ENCODE measurements at regions not wholly inside any gene's neighbourhood (a gene's known extent, or its start where the extent isn't known, plus 50 kb on each side); places are given as distances from the start of the nearest gene placed in this dataset.

DNA sequence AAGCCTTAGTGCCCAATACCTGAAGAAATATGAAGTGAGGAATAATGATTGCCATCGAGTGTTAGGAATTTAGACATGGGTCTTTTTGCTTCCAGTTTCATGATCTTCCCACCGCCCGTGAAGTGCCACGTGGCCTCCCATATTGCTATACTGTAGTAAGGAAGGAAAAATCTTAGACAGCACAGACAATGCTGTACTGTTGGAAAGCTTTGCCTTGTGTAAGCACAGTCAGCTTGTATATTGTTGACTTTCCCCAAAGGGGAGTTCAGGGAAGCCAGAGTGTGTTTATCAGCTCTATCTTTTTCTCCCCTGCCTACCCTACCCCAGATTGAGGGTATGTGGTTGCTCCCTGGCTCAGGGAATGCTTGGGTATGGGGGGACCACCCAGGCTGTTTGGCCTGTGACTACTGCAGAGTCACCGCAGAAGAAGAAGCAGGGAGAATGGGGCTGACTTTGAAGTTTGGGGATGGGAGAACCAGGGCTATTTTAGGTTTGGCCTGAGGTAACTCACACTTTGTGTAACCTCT lies 161.8 kb upstream of the MEF2C start:
- no peak for DNase-seq
- intact Hi-C loops (cut with DNase I) = no loop called here

DNA sequence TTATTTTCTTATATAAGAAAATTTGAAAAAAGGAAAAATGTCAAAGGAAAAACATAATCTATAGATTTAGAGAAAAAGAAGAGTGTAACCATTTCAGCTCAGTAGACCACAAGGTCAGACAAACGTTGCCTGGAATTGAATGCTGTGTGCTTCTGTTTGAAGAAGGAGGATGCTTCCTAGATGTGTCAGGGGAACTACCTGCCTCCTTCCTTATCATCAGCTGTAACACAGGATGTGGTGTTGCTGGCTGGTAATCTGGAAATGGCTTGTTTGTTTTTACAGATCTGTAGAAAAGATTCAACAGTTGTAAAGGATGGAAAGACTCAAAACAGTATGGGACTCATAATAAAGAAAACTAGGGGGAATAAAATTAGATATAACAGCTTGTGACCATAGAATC lies 160.7 kb upstream of the MEF2C start:
- intact Hi-C loops (cut with DNase I) = no loop called here
- DNase-seq = no peak

DNA sequence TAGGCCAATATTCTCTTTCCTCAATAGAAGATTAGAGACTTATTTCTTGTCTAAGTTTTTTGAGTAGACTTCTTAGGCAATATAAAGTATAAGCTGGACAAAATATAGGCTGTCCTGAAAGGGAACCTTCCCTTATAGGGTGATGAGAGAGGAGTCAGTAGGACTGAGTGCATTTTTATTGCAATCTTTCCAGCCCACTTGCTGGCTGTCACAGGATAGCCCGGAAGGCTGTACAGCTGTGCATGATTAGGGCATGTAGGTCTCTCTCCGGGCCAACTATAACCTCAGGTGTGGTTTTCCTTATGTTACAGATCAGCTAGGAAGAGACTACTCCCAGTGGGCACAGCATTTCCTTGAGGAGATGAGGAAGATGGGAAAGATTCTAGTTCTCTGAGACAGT lies 159.8 kb upstream of the MEF2C start:
- no peak for DNase-seq
- intact Hi-C loops (cut with DNase I) = no loop called here

DNA sequence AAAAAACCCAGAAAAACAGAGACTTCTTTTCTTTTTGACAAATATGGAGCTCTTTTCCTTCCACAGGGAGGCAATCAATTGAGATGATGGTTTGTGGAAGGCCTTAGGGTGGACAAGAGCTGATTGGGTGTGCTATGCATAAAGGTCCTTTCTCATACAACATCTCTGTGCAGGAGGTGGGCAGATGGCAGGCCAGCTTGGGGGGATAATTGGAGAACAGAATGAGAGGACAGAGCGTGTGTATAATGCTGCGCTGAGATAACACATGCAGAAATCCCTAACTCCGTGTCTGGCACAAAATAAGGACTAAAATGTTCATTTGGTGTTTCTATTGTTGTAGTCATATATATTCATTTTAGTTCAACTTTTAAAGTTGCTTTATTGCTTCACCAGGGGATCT lies 159.0 kb upstream of the MEF2C start:
- intact Hi-C loops (cut with DNase I) = no loop called here

DNA sequence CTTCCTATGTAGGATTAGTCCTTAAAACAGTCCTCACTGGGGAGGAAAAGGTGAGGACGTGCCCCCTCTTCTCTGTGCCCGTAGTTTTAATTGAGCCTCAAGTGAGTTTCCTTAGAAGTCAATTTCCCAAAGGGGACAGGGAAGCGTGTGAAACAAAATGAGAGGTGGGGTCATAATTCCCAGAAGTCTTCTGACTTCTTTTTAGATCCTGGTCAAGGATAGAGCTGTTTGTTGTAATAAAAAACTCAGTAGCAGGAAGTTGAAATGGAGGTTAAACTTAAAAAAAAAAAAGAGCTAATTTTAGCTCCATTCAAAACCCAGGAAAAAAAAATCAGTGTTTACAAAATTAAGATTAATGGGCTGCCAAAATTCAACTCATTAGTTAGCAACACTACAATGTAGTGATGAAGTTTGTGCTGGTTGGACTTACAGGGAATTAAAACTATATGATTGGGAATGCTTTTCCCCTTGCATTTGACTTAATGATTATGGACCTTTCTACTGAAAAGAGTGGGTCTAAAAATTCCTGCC lies 158.3 kb upstream of the MEF2C start:
- no peak for DNase-seq
- intact Hi-C loops (cut with DNase I) = no loop called here

More for the DNA sequence above, 159.0 kb upstream of the MEF2C start:
- no peak for DNase-seq

DNA sequence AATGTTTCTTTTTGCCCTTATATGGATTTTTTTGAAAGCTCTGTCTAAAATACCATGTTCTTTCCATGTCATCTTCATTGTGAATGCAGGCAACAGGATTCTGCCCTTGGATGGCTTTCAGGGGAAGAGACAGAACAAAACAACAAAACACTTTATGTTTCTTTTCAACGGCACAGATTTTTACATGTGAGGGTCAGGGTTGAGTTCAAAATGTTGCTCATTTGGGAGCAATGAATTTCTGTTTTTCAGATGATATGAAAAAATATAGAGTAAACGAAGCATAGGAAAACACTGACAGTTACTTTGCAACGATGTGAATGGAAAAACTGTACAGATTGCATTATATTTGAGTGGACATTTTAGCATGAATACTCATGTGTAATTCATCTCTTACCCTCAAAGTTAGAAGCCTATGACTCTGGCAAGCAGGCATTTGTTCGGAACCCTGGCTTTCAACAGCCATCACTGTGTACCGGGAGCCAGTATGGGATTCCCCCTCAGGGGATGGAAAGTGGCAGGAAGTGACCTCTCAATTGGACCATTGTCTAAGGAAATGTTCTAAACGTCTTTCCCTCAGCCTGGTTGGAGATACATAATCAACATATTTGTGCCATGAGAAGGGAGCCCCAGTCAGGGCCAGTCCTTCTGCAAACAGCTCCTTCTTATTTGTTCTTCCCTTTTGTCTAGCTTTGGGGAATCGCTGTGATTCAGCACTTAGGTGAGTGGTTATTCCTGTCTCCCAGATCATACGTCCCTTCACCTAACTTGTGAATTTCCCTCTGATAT lies 153.9 kb upstream of the MEF2C start:
- no peak for DNase-seq
- intact Hi-C loops (cut with DNase I) = no loop called here

DNA sequence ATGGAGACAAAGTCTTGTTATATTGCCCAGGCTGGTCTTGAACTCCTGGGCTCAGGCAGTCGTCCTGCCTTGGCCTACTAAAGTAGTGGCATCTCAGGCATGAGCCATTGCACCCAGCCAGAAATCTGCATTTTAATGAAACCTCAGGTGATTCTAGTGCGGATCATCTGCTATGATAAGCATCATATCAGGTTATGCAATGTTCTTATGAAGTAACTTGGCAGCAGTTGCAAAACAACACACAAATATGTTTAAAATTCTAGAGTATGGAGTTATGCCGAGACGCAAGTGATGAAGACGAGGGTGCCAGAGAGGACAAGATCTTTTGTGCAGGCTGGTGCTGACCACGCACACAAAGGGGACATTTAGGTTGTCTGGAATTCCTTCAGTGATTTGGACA lies 153.2 kb upstream of the MEF2C start:
- DNase-seq = no peak
- intact Hi-C loops (cut with DNase I) = no loop called here

DNA sequence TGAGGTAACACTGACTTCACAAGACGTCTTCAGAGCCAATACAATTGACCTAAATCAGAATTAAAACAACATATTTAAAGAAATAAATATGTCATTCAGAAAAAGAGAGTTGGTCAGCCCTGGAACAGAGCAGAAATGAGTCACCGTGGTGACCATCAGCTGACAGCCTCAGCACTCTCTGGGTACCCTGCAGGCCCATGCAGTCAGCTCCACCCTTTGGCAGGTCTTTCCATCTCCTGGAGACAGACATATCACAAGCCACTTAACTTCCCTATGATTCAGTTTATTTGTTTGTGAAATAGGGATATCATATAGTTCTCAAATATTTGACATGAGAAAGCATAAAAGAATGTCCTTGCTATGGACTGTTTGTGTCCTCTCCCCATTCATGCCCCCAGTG lies 151.6 kb upstream of the MEF2C start:
- no peak for DNase-seq
- intact Hi-C loops (cut with DNase I) = no loop called here

DNA sequence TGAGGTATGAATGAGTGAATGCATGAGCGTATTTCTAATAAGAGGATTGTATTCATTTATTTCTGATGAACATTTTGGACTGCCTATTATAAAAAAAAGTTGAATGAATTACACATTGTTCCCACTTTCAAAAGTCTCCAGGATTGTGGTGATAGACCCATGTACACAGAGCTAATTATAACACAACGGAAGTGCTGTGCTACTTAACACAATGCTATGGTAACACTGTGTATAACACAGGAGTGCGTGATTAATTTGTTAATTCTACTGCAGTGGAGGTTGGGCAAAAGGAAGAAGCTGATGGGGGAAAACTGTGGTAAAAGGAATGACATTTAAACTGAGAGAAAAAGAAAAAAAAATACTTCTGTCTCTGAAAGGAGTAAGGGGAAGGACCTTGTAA lies 147.8 kb upstream of the MEF2C start:
- intact Hi-C loops (cut with DNase I) = no loop called here
- no peak for DNase-seq

DNA sequence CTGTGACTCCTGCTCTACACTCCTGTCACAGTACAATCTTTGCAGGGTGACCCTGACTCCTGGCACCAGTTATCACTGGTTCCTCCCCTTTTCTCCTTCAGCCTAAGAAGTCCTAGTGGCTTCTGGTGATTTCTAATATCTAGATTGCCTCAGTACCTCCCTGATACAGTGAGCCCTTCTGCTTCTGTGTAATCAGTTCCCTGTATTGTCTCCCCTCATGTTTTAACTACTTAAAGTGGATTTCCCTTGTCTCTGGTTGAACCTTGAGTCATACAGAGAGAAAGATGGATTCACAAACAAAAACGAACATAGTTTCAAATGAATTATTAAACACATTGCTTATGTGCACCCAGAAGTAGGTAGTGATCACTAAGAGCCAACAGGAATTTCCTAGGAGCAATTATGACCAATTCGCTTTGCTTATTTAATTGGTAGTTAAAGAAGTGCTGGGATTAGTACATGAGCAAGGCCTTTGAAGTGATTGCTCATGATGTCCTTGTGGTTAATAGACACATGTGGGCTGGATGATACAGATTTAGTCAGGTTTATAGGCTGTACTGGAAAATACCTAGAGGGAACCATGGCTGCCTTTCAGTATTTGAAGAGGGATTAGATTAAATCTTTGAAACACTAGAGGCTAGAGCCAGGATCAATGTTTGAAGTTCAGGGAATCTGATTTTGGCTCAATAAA lies 145.8 kb upstream of the MEF2C start:
- DNase-seq = no peak
- intact Hi-C loops (cut with DNase I) = no loop called here

DNA sequence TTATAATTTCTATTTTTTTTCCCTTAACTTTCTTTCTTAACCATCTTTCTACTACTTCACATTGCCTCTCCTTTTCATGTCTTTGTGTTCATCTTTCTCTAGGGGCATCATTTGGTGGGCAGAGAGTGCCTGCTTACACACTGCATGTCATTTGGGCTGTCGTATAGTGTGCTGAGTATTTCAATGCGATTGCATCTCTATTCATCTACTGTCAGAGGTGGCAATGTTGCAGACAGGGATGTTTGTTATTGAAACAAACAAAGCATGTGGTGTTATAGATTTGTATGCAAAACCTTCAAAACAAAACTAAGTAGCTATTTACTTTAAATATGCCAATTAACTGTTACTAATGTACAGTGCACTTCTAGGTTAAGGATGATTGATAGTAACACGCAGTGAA lies 141.1 kb upstream of the MEF2C start:
- no peak for DNase-seq
- intact Hi-C loops (cut with DNase I) = no loop called here

DNA sequence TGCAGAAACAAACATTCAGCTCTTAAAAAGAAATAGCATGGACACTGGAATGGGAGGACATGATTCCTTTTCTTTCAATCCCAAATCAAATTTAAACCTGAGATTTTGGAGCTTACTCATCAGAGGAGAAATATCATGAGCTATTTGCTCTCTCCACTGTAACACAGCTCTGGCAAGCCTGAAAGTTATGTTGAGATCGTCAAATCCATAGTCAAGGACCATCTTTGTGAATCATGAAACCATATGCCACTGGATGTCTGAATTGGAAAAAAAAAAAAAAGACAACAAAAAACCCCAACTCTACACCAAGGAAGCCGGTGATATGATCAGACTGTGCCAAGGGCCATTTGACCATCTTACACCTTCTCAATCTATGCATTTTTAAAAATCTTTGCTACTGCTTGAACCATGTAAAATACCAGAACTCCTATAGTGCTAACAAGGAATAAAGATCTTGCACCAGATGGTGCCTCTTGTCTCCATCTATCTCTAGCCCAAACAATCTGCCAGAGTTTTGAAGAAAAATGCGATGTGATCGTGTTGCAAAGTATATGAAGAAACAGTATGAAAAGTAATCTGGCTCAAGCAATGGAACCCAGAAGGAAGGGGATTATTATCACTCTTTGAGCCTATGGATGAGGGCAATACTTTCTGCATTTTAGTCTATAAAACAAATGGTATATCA lies 138.1 kb upstream of the MEF2C start:
- DNase-seq = no peak
- intact Hi-C loops (cut with DNase I) = no loop called here

DNA sequence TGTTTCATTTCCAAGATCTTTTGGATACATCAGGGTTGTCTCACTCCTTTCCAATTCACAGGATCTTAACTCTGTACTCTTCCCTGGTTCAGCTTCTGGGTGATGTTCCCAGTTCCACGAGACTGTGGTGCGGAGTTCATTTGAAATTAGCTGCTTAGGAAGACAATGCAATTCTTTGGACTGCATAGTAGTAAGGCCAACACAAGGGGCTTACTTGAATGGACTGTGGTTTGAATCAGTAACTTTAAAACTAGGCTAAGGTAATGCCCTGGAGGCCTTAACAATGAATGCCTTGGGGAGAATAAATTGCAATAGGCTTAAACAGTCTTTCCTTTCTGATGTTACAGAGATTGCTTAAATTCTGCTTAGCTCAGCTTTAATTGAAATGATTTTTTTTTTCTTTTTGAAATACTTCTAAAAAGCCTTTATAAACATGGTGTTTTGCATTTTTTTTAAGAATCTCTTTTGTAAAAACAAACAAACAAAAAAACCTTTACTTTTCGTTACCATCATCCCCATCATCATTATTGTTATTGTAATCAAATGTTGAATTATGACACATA lies 133.8 kb upstream of the MEF2C start:
- DNase-seq = no peak
- intact Hi-C loops (cut with DNase I) = no loop called here

DNA sequence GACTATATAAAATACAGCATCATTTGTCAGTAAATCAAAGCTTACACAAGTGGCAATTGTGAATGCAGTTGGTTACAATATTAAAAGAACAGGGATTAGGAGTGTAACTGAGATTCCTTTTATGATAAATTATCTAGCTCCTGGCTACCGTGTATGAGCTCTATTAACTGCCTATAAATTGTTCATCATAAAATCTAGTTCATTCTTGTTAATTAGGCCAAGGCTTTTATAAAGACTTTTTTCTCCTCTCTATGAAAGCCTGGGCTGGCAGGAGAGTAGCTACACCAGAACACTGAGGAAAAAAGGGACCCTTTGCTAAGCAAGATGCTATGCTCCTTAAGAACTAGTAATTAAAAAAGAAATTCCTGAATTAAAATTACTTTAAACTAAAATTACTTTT lies 132.4 kb upstream of the MEF2C start:
- DNase-seq = no peak
- intact Hi-C loops (cut with DNase I) = no loop called here

DNA sequence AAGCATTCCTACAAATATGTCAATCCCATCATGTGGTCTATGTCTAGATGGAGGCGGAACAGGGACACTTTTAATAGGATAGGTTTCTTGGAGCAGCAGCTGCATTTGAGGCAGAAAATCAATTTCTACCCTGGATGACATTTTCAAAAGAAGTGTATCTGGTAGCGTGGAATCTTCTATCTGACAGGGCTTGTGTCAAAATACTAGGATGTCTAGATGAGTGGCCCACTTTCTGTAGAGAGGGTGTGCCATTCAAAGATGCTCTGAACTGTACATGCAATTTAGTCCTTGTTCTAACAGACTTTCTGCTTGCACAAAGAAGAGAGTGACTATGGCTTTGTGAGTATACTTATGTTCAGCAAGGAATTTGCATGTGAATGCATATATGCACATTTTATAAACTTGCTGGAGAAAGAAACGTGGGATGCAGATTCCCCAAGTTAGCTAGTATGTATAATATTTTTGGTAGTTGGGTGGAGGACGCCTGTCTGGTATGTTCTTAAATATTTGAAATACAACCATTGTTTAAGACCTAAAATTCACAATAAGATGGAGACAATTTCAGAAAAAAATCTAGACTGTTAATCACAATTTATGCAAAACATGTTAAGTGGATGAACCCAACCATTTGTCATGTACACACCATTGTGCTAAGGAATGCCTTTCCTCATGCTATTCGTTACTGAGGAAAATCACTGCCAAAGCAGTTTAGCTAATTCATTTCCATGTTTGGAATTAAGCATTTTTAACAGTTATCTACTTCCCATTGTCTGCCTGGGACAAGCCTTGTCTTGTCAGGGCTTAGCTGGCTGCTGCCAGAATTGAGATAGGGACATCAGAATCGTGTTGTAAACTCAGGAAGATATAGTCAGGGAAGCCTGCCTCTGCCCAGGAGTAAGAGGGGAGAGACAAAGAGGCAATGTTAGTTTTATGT lies 129.1 kb upstream of the MEF2C start:
- intact Hi-C loops (cut with DNase I) = no loop called here
- no peak for DNase-seq

DNA sequence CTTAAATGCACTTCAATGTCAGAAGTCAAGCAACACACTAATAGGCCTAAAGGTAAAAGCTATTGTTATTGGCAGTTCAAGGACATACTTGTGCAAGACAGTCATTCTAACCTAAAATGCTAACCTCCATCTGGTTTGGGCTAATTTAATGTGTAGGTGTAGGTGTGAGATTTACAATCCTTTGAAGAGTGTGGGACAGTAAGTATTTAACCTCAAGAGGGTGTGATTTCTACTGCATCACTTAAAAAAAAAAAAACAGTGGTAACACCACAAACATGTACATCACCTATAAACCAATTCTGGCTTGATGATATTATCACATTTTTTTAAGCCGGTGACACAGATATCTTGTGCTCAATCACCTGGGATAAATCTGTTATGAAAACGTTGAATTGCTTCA lies 127.5 kb upstream of the MEF2C start:
- no peak for DNase-seq
- intact Hi-C loops (cut with DNase I) = no loop called here

DNA sequence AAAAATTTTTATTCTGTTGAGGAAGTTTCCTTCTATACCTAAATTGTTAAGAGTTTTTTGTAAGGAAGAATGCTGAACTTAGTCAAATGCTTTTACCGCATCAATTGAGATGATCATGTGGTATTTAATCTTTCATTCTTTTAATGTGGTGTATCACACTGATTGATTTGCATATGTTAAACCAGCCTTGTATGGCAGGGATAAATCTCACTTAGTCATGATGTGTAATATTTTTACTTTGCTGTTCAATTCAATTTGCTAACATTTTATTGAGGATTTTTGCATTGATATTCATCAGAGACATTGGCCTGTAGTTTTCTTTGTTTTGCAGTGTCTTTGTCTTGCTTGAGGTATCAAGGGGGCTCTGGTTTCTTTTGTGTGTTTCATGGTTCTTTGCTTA lies 125.3 kb upstream of the MEF2C start:
- intact Hi-C loops (cut with DNase I) = no loop called here

DNA sequence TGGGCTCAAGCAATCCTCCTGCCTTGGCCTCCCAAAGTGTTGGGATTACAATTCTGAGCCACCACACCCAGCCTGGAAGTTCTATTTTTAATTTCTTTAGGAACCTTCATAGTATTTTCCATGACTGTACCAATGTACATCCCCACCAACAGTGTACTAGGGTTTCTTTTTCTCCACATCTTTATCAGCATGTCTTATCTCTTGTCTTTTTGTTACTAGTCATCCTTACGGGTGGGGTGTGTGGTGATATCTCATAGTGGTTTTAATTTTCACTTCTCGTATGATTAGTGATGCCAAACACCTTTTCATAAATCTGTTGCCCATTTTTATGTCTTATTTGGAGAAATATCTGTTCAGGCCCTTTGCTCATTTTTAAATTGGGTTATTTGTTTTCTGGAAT lies 123.0 kb upstream of the MEF2C start:
- no peak for DNase-seq
- intact Hi-C loops (cut with DNase I) = no loop called here

More for the DNA sequence above, 125.3 kb upstream of the MEF2C start:
- no peak for DNase-seq

DNA sequence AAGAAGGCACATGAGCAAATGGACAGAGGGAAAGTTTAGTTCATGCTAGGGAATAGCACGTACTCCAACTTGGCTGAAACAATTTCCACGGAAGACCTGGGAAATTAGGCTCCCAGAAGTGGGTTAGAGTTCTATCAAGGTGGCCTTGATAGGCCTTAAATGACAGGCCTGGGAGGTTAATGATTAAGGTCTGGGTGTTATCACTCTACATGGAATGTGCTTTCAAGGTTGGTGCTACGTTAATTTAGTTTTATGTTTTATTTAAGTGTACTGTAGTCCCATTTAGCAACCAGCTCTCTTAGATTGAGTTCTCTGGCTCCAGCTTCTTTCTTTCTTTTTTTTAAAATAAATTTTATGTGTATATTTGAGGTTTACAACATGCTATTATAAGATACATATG lies 121.4 kb upstream of the MEF2C start:
- no peak for DNase-seq
- intact Hi-C loops (cut with DNase I) = no loop called here

DNA sequence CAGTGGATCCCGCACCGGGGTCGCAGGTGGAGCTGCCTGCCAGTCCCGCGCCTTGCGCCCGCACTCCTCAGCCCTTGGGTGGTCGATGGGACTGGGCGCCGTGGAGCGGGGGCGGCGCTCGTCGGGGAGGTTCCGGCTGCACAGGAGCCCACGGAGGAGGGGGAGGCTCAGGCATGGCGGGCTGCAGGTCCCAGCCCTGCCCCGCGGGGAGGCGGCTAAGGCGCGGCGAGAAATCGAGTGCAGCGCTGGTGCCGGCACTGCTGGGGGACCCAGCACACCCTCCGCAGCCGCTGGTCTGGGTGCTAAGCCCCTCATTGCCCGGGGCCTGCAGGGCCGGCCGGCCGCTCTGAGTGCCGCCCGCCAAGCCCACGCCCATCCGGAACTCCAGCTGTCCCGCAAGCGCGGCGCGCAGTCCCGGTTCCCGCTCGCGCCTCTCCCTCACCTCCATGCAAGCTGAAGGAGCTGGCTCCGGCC lies 120.6 kb upstream of the MEF2C start:
- intact Hi-C loops (cut with DNase I) = no loop called here
- peak in 3 of 10 donors; percentile 57 to 83 (median 61) for DNase-seq

All from posterior cingulate gyrus (tissue), 11 donors.